WTC11 (cell line): ENCODE measurements at regions not wholly inside any gene's neighbourhood (a gene's known extent, or its start where the extent isn't known, plus 50 kb on each side); places are given as distances from the start of the nearest gene placed in this dataset.

ENCODE experiments used
- ATAC-seq: fragments of 200-7000 bp; cut with Tn5 transposase; 2 replicates; pipeline ENCODE4 v1.10.0; 2021; ENCODE audit warnings: mild to moderate bottlenecking, moderate library complexity
- CTCF ChIA-PET: fragments of 300-600 bp; sonication (Branson Sonifier 250); formaldehyde crosslinking; loops from one replicate; lab custom pipeline; 2021; ENCODE audit warnings: antibody characterized with exemption; lab: Charles Lee
- POLR2A ChIA-PET: fragments of 350-600 bp; sonication (Branson Sonifier 250); formaldehyde crosslinking; loops from one replicate; lab custom pipeline; 2021; ENCODE audit warnings: antibody characterized with exemption; lab: Charles Lee
- DNase-seq: peaks from one replicate; pipeline ENCODE4 v3.0.0; 2021; ENCODE audit warnings: low spot score
- H3K27ac Mint-ChIP-seq: 2 replicates; pipeline ENCODE4 v1.8.0; 2021; ENCODE audit warnings: mixed read lengths
- H3K27me3 Mint-ChIP-seq: 2 replicates; pipeline ENCODE4 v1.8.0; 2021; ENCODE audit warnings: low read depth, mild to moderate bottlenecking, moderate library complexity, mixed read lengths
- H3K36me3 Mint-ChIP-seq: 2 replicates; pipeline ENCODE4 v1.8.0; 2021; ENCODE audit warnings: mixed read lengths
- H3K4me1 Mint-ChIP-seq: 2 replicates; pipeline ENCODE4 v1.8.0; 2022; ENCODE audit warnings: mixed read lengths
- H3K4me3 Mint-ChIP-seq: 2 replicates; pipeline ENCODE4 v1.8.0; 2021; ENCODE audit warnings: mild to moderate bottlenecking, moderate library complexity, mixed read lengths
- H3K9me3 Mint-ChIP-seq: 2 replicates; pipeline ENCODE4 v1.8.0; 2021; ENCODE audit warnings: mixed read lengths
- ATF1 ChIP-seq: sonication (generic); formaldehyde crosslinking; IDR thresholded peaks from 2 replicates; pipeline ENCODE4 v1.8.1; 2023; ENCODE audit warnings: mild to moderate bottlenecking, moderate library complexity, missing genetic modification reagents
- OVOL2 ChIP-seq: fragments of 250-450 bp; sonication (Bioruptor Pico); IDR thresholded peaks from 2 replicates; pipeline ENCODE4 v1.9.0; 2021; ENCODE audit warnings: mild to moderate bottlenecking, borderline replicate concordance
- PRRX2 ChIP-seq: fragments of 250-450 bp; sonication (Bioruptor Pico); IDR thresholded peaks from 2 replicates; pipeline ENCODE4 v1.8.0; 2021; ENCODE audit warnings: mild to moderate bottlenecking
- RELA ChIP-seq: sonication (generic); formaldehyde crosslinking; IDR thresholded peaks from 2 replicates; pipeline ENCODE4 v1.8.1; 2022; ENCODE audit warnings: missing genetic modification reagents, mild to moderate bottlenecking, borderline replicate concordance
- SMAD3 ChIP-seq: sonication (generic); formaldehyde crosslinking; IDR thresholded peaks from 2 replicates; pipeline ENCODE4 v1.8.0; 2022; ENCODE audit warnings: missing genetic modification reagents, mild to moderate bottlenecking, borderline replicate concordance
- SMAD4 ChIP-seq: sonication (generic); formaldehyde crosslinking; IDR thresholded peaks from 2 replicates; pipeline ENCODE4 v1.8.0; 2022; ENCODE audit warnings: mild to moderate bottlenecking, missing genetic modification reagents
- ZNF138 ChIP-seq: sonication (generic); formaldehyde crosslinking; conservative IDR thresholded peaks from 2 replicates; pipeline ENCODE4 v1.8.1; 2022; ENCODE audit warnings: mild to moderate bottlenecking, moderate library complexity, missing genetic modification reagents
- ZNF219 ChIP-seq: sonication (generic); formaldehyde crosslinking; IDR thresholded peaks from 2 replicates; pipeline ENCODE4 v1.8.0; 2023; ENCODE audit warnings: missing genetic modification reagents, mild to moderate bottlenecking, borderline replicate concordance
- ZNF396 ChIP-seq: fragments of 250-450 bp; sonication (Bioruptor Pico); IDR thresholded peaks from 2 replicates; pipeline ENCODE4 v1.8.0; 2021; ENCODE audit warnings: mild to moderate bottlenecking, moderate library complexity, borderline replicate concordance
- TF ChIP-seq, protein P1 (sequence below): sonication (generic); formaldehyde crosslinking; IDR thresholded peaks from 2 replicates; pipeline ENCODE4 v1.8.0; 2022; ENCODE audit warnings: mild to moderate bottlenecking, missing genetic modification reagents
- TF ChIP-seq, protein P2 (sequence below): sonication (generic); formaldehyde crosslinking; IDR thresholded peaks from 2 replicates; pipeline ENCODE4 v1.8.1; 2023; ENCODE audit warnings: mild to moderate bottlenecking, missing genetic modification reagents
- TF ChIP-seq, protein P3 (sequence below): sonication (generic); formaldehyde crosslinking; IDR thresholded peaks from 2 replicates; pipeline ENCODE4 v1.8.1; 2022; ENCODE audit warnings: mild to moderate bottlenecking, moderate library complexity, missing genetic modification reagents
- TF ChIP-seq, protein P4 (sequence below): sonication (generic); formaldehyde crosslinking; IDR thresholded peaks from 2 replicates; pipeline ENCODE4 v1.8.1; 2022; ENCODE audit warnings: low read depth, missing genetic modification reagents, borderline replicate concordance
- TF ChIP-seq, protein P5 (sequence below): sonication (generic); formaldehyde crosslinking; IDR thresholded peaks from 2 replicates; pipeline ENCODE4 v1.8.0; 2022; ENCODE audit warnings: mild to moderate bottlenecking, missing genetic modification reagents
- TF ChIP-seq, protein P6 (sequence below): fragments of 250-450 bp; sonication (Bioruptor Pico); conservative IDR thresholded peaks from 2 replicates; pipeline ENCODE4 v1.9.0; 2021; ENCODE audit warnings: mild to moderate bottlenecking
- TF ChIP-seq, protein P7 (sequence below): sonication (generic); formaldehyde crosslinking; conservative IDR thresholded peaks from 2 replicates; pipeline ENCODE4 v1.8.1; 2022; ENCODE audit warnings: mild to moderate bottlenecking, missing genetic modification reagents
- TF ChIP-seq, protein P8 (sequence below): fragments of 200-600 bp; IDR thresholded peaks from 2 replicates; pipeline ENCODE4 v1.8.0; 2022; ENCODE audit warnings: antibody characterized with exemption
- TF ChIP-seq, protein P9 (sequence below): sonication (generic); formaldehyde crosslinking; IDR thresholded peaks from 2 replicates; pipeline ENCODE4 v1.8.0; 2022; ENCODE audit warnings: mild to moderate bottlenecking, missing genetic modification reagents

DNA sequence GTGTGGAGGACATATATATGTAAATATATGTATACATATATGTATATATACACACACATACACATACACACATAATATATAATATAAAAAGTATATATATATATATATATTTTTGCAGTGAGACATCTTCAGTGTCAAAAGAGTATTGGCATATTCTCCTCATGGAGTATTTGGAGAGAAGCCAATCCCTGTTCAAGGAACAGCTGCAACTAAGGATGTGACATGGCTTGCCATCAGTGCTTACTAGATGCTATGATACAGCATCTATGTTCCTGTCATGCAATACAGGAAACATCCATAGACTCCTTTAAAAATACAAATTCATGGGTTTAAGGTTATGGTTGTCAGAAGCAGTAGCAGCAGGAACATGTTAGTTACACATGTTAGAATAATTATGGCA is 632.0 kb upstream of the AMELY start (continued):
- no peak for TF ChIP-seq PRRX2 (CRISPR knock-in tag)
- TF ChIP-seq, protein P1, sequence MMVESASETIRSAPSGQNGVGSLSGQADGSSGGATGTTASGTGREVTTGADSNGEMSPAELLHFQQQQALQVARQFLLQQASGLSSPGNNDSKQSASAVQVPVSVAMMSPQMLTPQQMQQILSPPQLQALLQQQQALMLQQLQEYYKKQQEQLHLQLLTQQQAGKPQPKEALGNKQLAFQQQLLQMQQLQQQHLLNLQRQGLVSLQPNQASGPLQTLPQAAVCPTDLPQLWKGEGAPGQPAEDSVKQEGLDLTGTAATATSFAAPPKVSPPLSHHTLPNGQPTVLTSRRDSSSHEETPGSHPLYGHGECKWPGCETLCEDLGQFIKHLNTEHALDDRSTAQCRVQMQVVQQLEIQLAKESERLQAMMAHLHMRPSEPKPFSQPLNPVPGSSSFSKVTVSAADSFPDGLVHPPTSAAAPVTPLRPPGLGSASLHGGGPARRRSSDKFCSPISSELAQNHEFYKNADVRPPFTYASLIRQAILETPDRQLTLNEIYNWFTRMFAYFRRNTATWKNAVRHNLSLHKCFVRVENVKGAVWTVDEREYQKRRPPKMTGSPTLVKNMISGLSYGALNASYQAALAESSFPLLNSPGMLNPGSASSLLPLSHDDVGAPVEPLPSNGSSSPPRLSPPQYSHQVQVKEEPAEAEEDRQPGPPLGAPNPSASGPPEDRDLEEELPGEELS (CRISPR knock-in tag): no peak
- no peak for TF ChIP-seq RELA (CRISPR knock-in tag)
- TF ChIP-seq, all 79 proteins: peak for 0

DNA sequence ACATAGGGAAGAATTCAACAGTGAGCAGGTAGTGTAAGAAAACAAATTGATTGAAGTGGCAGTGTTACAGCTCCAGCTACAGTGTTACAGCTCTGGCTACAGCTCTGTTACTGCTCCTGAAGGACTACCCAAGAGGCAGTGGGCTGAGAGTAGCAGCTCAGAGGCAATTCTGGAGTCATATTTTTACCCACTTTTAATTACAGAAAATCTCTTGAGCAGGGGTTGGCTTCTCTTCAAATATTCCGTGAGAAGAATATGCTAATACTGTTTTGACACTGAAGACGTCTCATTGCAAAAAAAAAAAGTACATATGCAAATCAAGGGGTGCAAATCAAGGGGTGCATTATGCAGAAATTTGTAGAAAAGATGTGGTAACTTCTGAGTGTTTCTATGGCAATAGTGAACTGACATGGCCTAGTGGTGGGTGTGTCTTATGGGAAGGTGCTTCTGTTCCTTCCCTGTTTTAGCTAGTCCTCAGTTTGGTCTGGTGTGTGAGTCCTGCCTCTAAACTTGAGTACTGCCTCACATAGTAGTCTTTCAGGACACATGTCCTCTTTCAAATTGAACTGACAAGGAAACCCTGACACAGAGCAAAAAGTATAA is 630.8 kb upstream of the AMELY start:
- Mint-ChIP-seq H3K9me3 (no peaks in the 10 kb centered on the region), H3K27me3 (no peaks in the 10 kb centered on the region), H3K4me3 (no peak overlapping the region), H3K27ac (no peak overlapping the region), H3K36me3 (no peaks in the 10 kb centered on the region), H3K4me1 (no peaks in the 10 kb centered on the region)
- POLR2A ChIA-PET: no interaction called here
- TF ChIP-seq OVOL2 (CRISPR knock-in tag) (no peak), SMAD3 (CRISPR knock-in tag) (no peak), ZNF138 (CRISPR knock-in tag) (no peak)
- TF ChIP-seq, protein P2, sequence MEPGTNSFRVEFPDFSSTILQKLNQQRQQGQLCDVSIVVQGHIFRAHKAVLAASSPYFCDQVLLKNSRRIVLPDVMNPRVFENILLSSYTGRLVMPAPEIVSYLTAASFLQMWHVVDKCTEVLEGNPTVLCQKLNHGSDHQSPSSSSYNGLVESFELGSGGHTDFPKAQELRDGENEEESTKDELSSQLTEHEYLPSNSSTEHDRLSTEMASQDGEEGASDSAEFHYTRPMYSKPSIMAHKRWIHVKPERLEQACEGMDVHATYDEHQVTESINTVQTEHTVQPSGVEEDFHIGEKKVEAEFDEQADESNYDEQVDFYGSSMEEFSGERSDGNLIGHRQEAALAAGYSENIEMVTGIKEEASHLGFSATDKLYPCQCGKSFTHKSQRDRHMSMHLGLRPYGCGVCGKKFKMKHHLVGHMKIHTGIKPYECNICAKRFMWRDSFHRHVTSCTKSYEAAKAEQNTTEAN (CRISPR knock-in tag): no peak
- TF ChIP-seq, protein P3, sequence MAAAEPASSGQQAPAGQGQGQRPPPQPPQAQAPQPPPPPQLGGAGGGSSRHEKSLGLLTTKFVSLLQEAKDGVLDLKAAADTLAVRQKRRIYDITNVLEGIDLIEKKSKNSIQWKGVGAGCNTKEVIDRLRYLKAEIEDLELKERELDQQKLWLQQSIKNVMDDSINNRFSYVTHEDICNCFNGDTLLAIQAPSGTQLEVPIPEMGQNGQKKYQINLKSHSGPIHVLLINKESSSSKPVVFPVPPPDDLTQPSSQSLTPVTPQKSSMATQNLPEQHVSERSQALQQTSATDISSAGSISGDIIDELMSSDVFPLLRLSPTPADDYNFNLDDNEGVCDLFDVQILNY (CRISPR knock-in tag): no peak
- TF ChIP-seq, protein P4, sequence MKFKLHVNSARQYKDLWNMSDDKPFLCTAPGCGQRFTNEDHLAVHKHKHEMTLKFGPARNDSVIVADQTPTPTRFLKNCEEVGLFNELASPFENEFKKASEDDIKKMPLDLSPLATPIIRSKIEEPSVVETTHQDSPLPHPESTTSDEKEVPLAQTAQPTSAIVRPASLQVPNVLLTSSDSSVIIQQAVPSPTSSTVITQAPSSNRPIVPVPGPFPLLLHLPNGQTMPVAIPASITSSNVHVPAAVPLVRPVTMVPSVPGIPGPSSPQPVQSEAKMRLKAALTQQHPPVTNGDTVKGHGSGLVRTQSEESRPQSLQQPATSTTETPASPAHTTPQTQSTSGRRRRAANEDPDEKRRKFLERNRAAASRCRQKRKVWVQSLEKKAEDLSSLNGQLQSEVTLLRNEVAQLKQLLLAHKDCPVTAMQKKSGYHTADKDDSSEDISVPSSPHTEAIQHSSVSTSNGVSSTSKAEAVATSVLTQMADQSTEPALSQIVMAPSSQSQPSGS (CRISPR knock-in tag): no peak
- no peak for ATAC-seq
- no peak for DNase-seq
- CTCF ChIA-PET: no interaction called here

DNA sequence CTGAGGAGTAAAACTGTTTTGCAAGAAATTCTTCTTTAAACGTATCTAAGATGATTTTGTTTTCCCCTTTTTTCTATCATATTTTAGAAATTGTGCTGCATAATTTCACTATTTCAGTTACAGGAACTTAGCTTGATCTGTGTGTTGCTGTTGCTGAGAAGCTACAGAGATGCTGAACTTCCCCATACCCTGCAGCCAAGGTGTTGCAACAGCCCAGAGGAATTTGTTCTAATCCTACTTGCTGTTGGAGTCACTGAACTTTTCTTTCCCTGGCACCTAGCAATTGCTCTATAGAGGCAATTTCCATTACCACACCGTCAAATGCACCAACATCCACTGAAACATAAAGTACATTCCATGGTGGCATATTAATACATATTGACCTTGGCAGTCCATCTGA is 617.8 kb upstream of the AMELY start:
- H3K27me3 Mint-ChIP-seq: no peaks in the 10 kb centered on the region
- H3K9me3 Mint-ChIP-seq: no peaks in the 10 kb centered on the region
- no peak overlapping the region for H3K4me3 Mint-ChIP-seq
- no peaks in the 10 kb centered on the region for H3K36me3 Mint-ChIP-seq
- ATAC-seq (no peak), DNase-seq (no peak)
- no peak overlapping the region for H3K27ac Mint-ChIP-seq
- ChIA-PET CTCF (no interaction called here), POLR2A (no interaction called here)
- no peaks in the 10 kb centered on the region for H3K4me1 Mint-ChIP-seq
- TF ChIP-seq SMAD4 (CRISPR knock-in tag) (no peak), ATF1 (no peak), ZNF219 (CRISPR knock-in tag) (no peak), ZNF396 (no peak)
- TF ChIP-seq, protein P5, sequence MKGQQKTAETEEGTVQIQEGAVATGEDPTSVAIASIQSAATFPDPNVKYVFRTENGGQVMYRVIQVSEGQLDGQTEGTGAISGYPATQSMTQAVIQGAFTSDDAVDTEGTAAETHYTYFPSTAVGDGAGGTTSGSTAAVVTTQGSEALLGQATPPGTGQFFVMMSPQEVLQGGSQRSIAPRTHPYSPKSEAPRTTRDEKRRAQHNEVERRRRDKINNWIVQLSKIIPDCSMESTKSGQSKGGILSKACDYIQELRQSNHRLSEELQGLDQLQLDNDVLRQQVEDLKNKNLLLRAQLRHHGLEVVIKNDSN (CRISPR knock-in tag): no peak
- TF ChIP-seq, protein P6, sequence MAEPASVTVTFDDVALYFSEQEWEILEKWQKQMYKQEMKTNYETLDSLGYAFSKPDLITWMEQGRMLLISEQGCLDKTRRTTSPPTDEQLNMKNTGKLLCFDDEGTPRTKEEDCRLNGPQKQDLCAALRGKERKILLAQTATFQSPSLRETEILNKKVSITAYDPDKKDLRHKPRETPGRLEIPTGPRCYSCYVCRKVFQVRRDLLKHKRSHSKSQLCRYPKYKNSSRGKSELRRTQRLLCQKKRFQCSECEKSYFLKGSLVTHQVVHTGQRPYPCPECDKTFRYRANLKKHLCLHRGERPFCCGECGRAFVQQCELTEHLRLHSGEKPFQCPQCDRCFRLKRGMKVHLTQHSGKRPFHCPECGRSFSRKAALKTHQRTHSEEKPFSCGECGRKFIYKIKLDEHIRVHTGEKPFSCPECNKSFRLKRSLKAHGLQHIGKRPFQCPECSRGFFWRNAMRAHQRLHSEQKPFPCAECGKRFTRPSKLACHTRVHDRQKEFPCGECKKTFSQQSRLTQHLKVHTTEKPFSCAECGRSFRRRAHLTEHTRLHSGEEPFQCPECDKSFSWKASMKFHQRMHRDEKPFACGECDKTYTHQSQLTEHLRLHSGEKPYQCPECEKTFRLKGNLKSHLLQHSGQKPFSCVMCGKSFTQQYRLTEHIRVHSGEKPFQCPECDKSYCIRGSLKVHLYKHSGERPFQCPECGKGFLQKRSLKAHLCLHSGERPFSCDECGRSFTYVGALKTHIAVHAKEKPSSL (CRISPR knock-in tag): no peak
- TF ChIP-seq, protein P4 (CRISPR knock-in tag): no peak
- TF ChIP-seq, protein P7, sequence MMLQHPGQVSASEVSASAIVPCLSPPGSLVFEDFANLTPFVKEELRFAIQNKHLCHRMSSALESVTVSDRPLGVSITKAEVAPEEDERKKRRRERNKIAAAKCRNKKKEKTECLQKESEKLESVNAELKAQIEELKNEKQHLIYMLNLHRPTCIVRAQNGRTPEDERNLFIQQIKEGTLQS (CRISPR knock-in tag): no peak
- TF ChIP-seq, protein P8, sequence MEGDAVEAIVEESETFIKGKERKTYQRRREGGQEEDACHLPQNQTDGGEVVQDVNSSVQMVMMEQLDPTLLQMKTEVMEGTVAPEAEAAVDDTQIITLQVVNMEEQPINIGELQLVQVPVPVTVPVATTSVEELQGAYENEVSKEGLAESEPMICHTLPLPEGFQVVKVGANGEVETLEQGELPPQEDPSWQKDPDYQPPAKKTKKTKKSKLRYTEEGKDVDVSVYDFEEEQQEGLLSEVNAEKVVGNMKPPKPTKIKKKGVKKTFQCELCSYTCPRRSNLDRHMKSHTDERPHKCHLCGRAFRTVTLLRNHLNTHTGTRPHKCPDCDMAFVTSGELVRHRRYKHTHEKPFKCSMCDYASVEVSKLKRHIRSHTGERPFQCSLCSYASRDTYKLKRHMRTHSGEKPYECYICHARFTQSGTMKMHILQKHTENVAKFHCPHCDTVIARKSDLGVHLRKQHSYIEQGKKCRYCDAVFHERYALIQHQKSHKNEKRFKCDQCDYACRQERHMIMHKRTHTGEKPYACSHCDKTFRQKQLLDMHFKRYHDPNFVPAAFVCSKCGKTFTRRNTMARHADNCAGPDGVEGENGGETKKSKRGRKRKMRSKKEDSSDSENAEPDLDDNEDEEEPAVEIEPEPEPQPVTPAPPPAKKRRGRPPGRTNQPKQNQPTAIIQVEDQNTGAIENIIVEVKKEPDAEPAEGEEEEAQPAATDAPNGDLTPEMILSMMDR: no peak
- TF ChIP-seq, protein P9, sequence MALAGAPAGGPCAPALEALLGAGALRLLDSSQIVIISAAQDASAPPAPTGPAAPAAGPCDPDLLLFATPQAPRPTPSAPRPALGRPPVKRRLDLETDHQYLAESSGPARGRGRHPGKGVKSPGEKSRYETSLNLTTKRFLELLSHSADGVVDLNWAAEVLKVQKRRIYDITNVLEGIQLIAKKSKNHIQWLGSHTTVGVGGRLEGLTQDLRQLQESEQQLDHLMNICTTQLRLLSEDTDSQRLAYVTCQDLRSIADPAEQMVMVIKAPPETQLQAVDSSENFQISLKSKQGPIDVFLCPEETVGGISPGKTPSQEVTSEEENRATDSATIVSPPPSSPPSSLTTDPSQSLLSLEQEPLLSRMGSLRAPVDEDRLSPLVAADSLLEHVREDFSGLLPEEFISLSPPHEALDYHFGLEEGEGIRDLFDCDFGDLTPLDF: no peak
